Breast epithelium (tissue), 3 donors: ENCODE measurements at regions not wholly inside any gene's neighbourhood (a gene's known extent, or its start where the extent isn't known, plus 50 kb on each side); places are given as distances from the start of the nearest gene placed in this dataset.

ENCODE experiments used
- POLR2A ChIP-seq: fragments of 450-650 bp; IDR thresholded peaks from one replicate; pipeline ENCODE4 v1.6.1; 2016; ENCODE audit warnings: antibody characterized with exemption, mild to moderate bottlenecking, moderate library complexity
- POLR2AphosphoS5 ChIP-seq, 3 donors: sonication (generic); formaldehyde crosslinking; IDR thresholded peaks; one replicate each; pipeline ENCODE4 v1.6.1; 2017; ENCODE audit warnings: antibody characterized with exemption in 3 of 3
- TF ChIP-seq, protein P1 (sequence below), 3 donors: fragments of 450-650 bp; IDR thresholded peaks; one replicate each; pipeline ENCODE4 v1.5.1; 2016 to 2017; ENCODE audit warnings: antibody characterized with exemption in 3 of 3, mild to moderate bottlenecking in 3 of 3, moderate library complexity in 3 of 3

DNA sequence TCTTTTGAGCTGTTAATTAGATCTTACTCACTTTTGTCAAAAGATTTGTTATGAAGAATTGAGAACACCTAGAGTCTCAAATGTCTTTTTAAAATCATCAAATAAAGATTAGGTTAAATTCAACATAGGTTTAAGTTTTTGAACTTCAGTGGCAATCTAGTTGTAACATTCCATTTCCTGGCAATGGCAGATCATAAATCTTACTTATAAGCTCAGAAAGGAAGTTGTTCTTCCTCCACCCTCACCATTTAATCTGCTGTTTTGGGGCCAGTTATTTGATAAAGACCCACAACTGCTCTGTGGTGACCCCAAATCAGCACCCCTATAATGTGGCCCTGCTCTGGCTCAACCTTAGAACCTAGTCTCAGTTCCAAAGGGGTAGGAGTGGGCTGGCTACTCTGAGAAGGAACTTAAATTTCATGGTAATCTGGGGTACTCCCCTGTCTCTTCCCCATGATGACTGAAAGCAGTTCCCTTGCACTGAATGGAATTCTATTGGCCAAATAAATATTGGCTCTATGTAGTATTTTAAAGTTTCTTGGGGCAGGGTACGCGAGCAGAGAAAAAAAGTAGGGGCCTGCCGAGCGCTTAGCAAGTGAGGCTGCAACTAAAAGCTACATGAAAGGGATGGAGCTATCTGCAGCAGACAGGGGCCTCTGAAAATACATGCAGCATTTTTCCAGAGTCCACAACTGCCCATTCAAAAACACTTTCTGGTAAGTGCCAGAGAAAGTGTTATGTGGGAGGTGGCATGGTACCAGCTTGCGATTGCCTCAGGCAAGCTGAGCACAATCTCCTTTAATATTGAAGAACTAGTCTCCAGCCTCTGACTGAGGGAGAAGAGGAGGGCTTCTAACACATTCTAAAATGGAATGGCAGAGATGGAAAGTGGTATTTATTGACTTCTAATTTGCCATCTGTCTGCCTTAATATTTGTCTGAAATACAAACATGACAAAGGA, 103.6 kb upstream of the RASGRP1 start:
- TF ChIP-seq, protein P1, sequence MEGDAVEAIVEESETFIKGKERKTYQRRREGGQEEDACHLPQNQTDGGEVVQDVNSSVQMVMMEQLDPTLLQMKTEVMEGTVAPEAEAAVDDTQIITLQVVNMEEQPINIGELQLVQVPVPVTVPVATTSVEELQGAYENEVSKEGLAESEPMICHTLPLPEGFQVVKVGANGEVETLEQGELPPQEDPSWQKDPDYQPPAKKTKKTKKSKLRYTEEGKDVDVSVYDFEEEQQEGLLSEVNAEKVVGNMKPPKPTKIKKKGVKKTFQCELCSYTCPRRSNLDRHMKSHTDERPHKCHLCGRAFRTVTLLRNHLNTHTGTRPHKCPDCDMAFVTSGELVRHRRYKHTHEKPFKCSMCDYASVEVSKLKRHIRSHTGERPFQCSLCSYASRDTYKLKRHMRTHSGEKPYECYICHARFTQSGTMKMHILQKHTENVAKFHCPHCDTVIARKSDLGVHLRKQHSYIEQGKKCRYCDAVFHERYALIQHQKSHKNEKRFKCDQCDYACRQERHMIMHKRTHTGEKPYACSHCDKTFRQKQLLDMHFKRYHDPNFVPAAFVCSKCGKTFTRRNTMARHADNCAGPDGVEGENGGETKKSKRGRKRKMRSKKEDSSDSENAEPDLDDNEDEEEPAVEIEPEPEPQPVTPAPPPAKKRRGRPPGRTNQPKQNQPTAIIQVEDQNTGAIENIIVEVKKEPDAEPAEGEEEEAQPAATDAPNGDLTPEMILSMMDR (IDR thresholded peaks at IDR 0.05) = no peak
- TF ChIP-seq POLR2A (no peak), POLR2AphosphoS5 (IDR thresholded peaks at IDR 0.05) (no peak)
